HCT116 (cell line): ENCODE measurements at regions not wholly inside any gene's neighbourhood (a gene's known extent, or its start where the extent isn't known, plus 50 kb on each side); places are given as distances from the start of the nearest gene placed in this dataset.

Experiments used
- ATAC-seq: fragments of 200-7000 bp; cut with Tn5 transposase; 2 replicates; pipeline ENCODE4 v1.9.1; 2020; ENCODE audit warnings: mild to moderate bottlenecking, moderate library complexity
- BruUV-seq: library from RNA; stranded (reverse); fragments of 400-500 nt; replicated peaks from 2 replicates; lab custom pipeline; 2021; lab: Mats Ljungman, UMichigan
- CTCF ChIA-PET: fragments of 300-600 bp; sonication (Branson Sonifier 250); formaldehyde crosslinking; loops from one replicate; lab custom pipeline; 2021; ENCODE audit warnings: antibody characterized with exemption; lab: Charles Lee
- POLR2A ChIA-PET: fragments of 300-600, 350-600 bp; sonication (Branson Sonifier 250); formaldehyde crosslinking; loops from one replicate; lab custom pipeline; 2021; ENCODE audit warnings: antibody characterized with exemption; lab: Charles Lee
- RAD21 ChIA-PET, 2 experiments: fragments of 300-600 bp; sonication (Branson Sonifier 250); formaldehyde crosslinking; loops; one replicate each; lab custom pipeline; 2023; ENCODE audit warnings: low total read pairs in 2 of 2; ENCODE audit not compliant: uncharacterized antibody in 2 of 2, unreplicated experiment in 2 of 2, low non-redundant PET in 1 of 2; lab: Charles Lee
- DNase-seq: peaks from one replicate; pipeline ENCODE4 v3.0.0-alpha.2; 2010; ENCODE audit warnings: low read depth, low spot score
- H2AFZ ChIP-seq: fragments of 200-600 bp; shearing (Covaris generic), sonication (generic); 2 replicates; pipeline ENCODE4 v1.6.1; 2017; ENCODE audit warnings: low read depth, mixed run types, mixed read lengths, antibody characterized with exemption, low read length; ENCODE audit not compliant: poor library complexity, severe bottlenecking
- H3K27ac ChIP-seq: 2 replicates; pipeline ENCODE4 v1.5.1; 2012; ENCODE audit warnings: low read depth, low read length
- H3K27me3 ChIP-seq: fragments of 200-600 bp; sonication (generic); 2 replicates; pipeline ENCODE4 v1.6.1; 2016; ENCODE audit warnings: mixed run types, low read length, mixed read lengths; ENCODE audit not compliant: insufficient read depth
- H3K36me3 ChIP-seq, 2 experiments: fragments of 200-500 bp in 1 of 2; fragments of 200-600 bp in 1 of 2; sonication (Bioruptor generic) in 1 of 2; sonication (generic) in 1 of 2; 2 replicates each; pipeline versions ENCODE4 v1.5.1 to v1.6.1; 2014 to 2016; ENCODE audit warnings: low read length in 2 of 2, inconsistent platforms in 1 of 2, mixed read lengths in 1 of 2, mixed run types in 1 of 2; ENCODE audit not compliant: insufficient read depth in 2 of 2, control insufficient read depth in 1 of 2
- H3K4me1 ChIP-seq, 2 experiments: fragments of 200-600 bp in 1 of 2; sonication (generic) in 1 of 2; 2 replicates each; pipeline versions ENCODE4 v1.5.1 to v1.6.1; 2012 to 2017; ENCODE audit warnings: low read length in 2 of 2, inconsistent platforms in 1 of 2, mild to moderate bottlenecking in 1 of 2, mixed read lengths in 1 of 2, mixed run types in 1 of 2, moderate library complexity in 1 of 2; ENCODE audit not compliant: insufficient read depth in 2 of 2, control insufficient read depth in 1 of 2
- H3K4me2 ChIP-seq: fragments of 200-600 bp; sonication (generic); 2 replicates; pipeline ENCODE4 v1.6.1; 2017; ENCODE audit warnings: mixed run types, low read length, mixed read lengths
- H3K4me3 ChIP-seq, 2 experiments: fragments of 200-600 bp in 1 of 2; sonication (generic) in 1 of 2; replicated peaks in 1 of 2; 2 replicates each; pipeline ENCODE4 v1.5.1; 2011 to 2016; ENCODE audit warnings: low read length in 2 of 2, control low read depth in 1 of 2, low read depth in 1 of 2, mild to moderate bottlenecking in 1 of 2, mixed read lengths in 1 of 2, mixed run types in 1 of 2
- H3K79me2 ChIP-seq: fragments of 200-600 bp; sonication (generic); 2 replicates; pipeline ENCODE4 v1.6.1; 2017; ENCODE audit warnings: mild to moderate bottlenecking, mixed run types, low read length, moderate library complexity, mixed read lengths; ENCODE audit not compliant: insufficient read depth
- H3K9ac ChIP-seq: fragments of 200-600 bp; sonication (generic); 2 replicates; pipeline ENCODE4 v1.6.1; 2016; ENCODE audit warnings: low read length, mixed read lengths
- H3K9me2 ChIP-seq: fragments of 200-600 bp; sonication (generic), shearing (Covaris generic); 2 replicates; pipeline ENCODE4 v1.6.1; 2017; ENCODE audit warnings: mixed run types, mild to moderate bottlenecking, moderate library complexity; ENCODE audit not compliant: insufficient read depth
- H3K9me3 ChIP-seq, 2 experiments: fragments of 200-500 bp in 1 of 2; fragments of 200-600 bp in 1 of 2; sonication (Bioruptor generic) in 1 of 2; sonication (generic) in 1 of 2; 2 replicates each; pipeline ENCODE4 v1.6.1; 2014 to 2017; ENCODE audit warnings: low read length in 2 of 2, mixed read lengths in 2 of 2, inconsistent platforms in 1 of 2, low read depth in 1 of 2, mild to moderate bottlenecking in 1 of 2, mixed run types in 1 of 2, moderate library complexity in 1 of 2; ENCODE audit not compliant: control insufficient read depth in 1 of 2, insufficient read depth in 1 of 2
- H4K20me1 ChIP-seq: fragments of 200-600 bp; sonication (generic), shearing (Covaris generic); 2 replicates; pipeline ENCODE4 v1.6.1; 2017; ENCODE audit warnings: mixed run types, mild to moderate bottlenecking, moderate library complexity; ENCODE audit not compliant: insufficient read depth
- CBX3 ChIP-seq: IDR thresholded peaks from 2 replicates; pipeline ENCODE4 v1.6.1; 2012; ENCODE audit warnings: low read depth
- CEBPB ChIP-seq: IDR thresholded peaks from 2 replicates; pipeline ENCODE4 v1.6.1; 2012; ENCODE audit warnings: low read depth
- EGR1 ChIP-seq: IDR thresholded peaks from 2 replicates; pipeline ENCODE4 v1.6.1; 2012; ENCODE audit warnings: low read depth
- EZH2 ChIP-seq: fragments of 200-600 bp; sonication (generic); IDR thresholded peaks from 2 replicates; pipeline ENCODE4 v1.6.1; 2017; ENCODE audit warnings: antibody characterized with exemption, mixed run types
- EZH2phosphoT487 ChIP-seq: fragments of 200-600 bp; IDR thresholded peaks from 2 replicates; pipeline ENCODE4 v1.6.1; 2018; ENCODE audit warnings: antibody characterized with exemption, borderline replicate concordance
- FOSL1 ChIP-seq: IDR thresholded peaks from 2 replicates; pipeline ENCODE4 v1.6.1; 2012; ENCODE audit warnings: low read depth
- POLR2A ChIP-seq: IDR thresholded peaks from 2 replicates; pipeline ENCODE4 v1.7.0; 2011; ENCODE audit warnings: borderline replicate concordance; ENCODE audit not compliant: insufficient read depth, insufficient read length; ENCODE audit errors: extremely low read depth
- RAD21 ChIP-seq: IDR thresholded peaks from 2 replicates; pipeline ENCODE4 v1.6.1; 2012; ENCODE audit warnings: low read depth, mild to moderate bottlenecking
- SP1 ChIP-seq: IDR thresholded peaks from 2 replicates; pipeline ENCODE4 v1.6.1; 2012; ENCODE audit warnings: low read depth
- SRF ChIP-seq: IDR thresholded peaks from 2 replicates; pipeline ENCODE4 v1.6.1; 2012; ENCODE audit warnings: low read depth
- TCF7L2 ChIP-seq: IDR thresholded peaks from 2 replicates; pipeline ENCODE4 v1.7.0; 2011; ENCODE audit warnings: borderline replicate concordance, inconsistent platforms; ENCODE audit not compliant: insufficient read depth, insufficient read length; ENCODE audit errors: extremely low read depth
- YY1 ChIP-seq: IDR thresholded peaks from 2 replicates; pipeline ENCODE4 v1.6.1; 2011; ENCODE audit warnings: low read length, low read depth, moderate library complexity, mild to moderate bottlenecking; ENCODE audit not compliant: insufficient replicate concordance; ENCODE audit errors: extremely low read depth
- ZFX ChIP-seq: fragments of 450-650 bp; IDR thresholded peaks from 2 replicates; pipeline ENCODE4 v1.6.1; 2017
- intact Hi-C: fragments of 100-400 bp; cut with micrococcal nuclease; formaldehyde crosslinking; loops from 2 replicates; pipeline ENCODE4 v1.10.0; 2022
- TF ChIP-seq, protein P1 (sequence below): IDR thresholded peaks from 2 replicates; pipeline ENCODE4 v1.6.1; 2011; ENCODE audit warnings: mild to moderate bottlenecking, low read length, moderate library complexity; ENCODE audit not compliant: insufficient replicate concordance; ENCODE audit errors: extremely low read depth
- TF ChIP-seq, protein P2 (sequence below): IDR thresholded peaks from 2 replicates; pipeline ENCODE4 v1.6.1; 2012

DNA sequence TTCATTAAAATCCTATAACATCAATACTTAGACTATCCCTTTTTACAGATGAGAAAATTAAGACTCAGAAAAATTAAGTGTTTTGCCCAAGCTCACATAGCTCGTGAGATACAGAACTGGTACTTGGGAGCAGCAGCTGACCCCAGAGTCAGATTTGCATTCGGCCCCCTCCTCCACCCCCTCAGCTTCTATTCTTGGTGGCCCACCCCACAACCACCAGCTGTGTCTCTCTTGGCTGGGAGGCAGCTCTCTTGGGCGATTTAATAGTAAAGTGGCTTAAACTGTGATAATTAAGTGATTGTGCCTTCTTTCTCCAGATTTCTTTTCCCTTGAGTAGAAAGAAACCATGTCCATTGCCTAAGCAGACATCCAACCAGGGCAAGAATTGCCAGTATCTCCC lies 203.6 kb upstream of the PDZRN3 start:
- intact Hi-C loops = no loop called here
- no TSS peak for BruUV-seq
- no peaks in the 10 kb centered on the region for H3K27me3 ChIP-seq

More for the DNA sequence above, 203.6 kb upstream of the PDZRN3 start:
- H3K4me3 ChIP-seq = no peak overlapping the region
- ATAC-seq = no peak
- CTCF ChIA-PET = no interaction called here
- H3K4me1 ChIP-seq = no peaks in the 10 kb centered on the region
- DNase-seq = no peak
- peaks cover 4 to 19% of the 10 kb centered on the region in 2 experiments; a peak in 2 of 4 replicates for H3K9me3 ChIP-seq
- H3K9ac ChIP-seq = no peak overlapping the region
- H3K36me3 ChIP-seq = no peaks in the 10 kb centered on the region
- TF ChIP-seq EGR1 (no peak), EZH2phosphoT487 (no peak), SP1 (no peak), SRF (no peak), CEBPB (no peak), CBX3 (no peak), RAD21 (no peak), FOSL1 (no peak), TCF7L2 (no peak), ZFX (no peak), POLR2A (no peak), YY1 (no peak), EZH2 (no peak)
- TF ChIP-seq, protein P1, sequence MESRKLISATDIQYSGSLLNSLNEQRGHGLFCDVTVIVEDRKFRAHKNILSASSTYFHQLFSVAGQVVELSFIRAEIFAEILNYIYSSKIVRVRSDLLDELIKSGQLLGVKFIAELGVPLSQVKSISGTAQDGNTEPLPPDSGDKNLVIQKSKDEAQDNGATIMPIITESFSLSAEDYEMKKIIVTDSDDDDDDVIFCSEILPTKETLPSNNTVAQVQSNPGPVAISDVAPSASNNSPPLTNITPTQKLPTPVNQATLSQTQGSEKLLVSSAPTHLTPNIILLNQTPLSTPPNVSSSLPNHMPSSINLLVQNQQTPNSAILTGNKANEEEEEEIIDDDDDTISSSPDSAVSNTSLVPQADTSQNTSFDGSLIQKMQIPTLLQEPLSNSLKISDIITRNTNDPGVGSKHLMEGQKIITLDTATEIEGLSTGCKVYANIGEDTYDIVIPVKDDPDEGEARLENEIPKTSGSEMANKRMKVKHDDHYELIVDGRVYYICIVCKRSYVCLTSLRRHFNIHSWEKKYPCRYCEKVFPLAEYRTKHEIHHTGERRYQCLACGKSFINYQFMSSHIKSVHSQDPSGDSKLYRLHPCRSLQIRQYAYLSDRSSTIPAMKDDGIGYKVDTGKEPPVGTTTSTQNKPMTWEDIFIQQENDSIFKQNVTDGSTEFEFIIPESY = no peak
- TF ChIP-seq, protein P2, sequence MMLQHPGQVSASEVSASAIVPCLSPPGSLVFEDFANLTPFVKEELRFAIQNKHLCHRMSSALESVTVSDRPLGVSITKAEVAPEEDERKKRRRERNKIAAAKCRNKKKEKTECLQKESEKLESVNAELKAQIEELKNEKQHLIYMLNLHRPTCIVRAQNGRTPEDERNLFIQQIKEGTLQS = no peak
- RAD21 ChIA-PET = no interaction called here
- no peak overlapping the region for H2AFZ ChIP-seq
- POLR2A ChIA-PET = no interaction called here
- no peaks in the 10 kb centered on the region for H3K79me2 ChIP-seq
- H4K20me1 ChIP-seq = no peaks in the 10 kb centered on the region
- H3K9me2 ChIP-seq = no peaks in the 10 kb centered on the region
- no peak overlapping the region for H3K4me2 ChIP-seq
- H3K27ac ChIP-seq = no peak overlapping the region
